Gastrocnemius medialis (tissue), 4 donors: ENCODE measurements at regions not wholly inside any gene's neighbourhood (a gene's known extent, or its start where the extent isn't known, plus 50 kb on each side); places are given as distances from the start of the nearest gene placed in this dataset.

Source experiments
- POLR2A ChIP-seq, 2 donors: fragments of 450-650 bp; IDR thresholded peaks; one replicate each; pipeline ENCODE4 v1.6.1; 2017; ENCODE audit warnings: antibody characterized with exemption in 2 of 2, mild to moderate bottlenecking in 2 of 2, moderate library complexity in 2 of 2
- TF ChIP-seq, protein P1 (sequence below), 5 experiments: fragments of 450-650 bp in 3 of 5; fragments of 200-600 bp in 2 of 5; sonication (generic) in 2 of 5; IDR thresholded peaks in 4 of 5; conservative IDR thresholded peaks in 1 of 5; 1 replicate in 4 of 5; 2 replicates in 1 of 5; pipeline ENCODE4 v1.5.1; 2016 to 2019; ENCODE audit warnings: antibody characterized with exemption in 5 of 5, mild to moderate bottlenecking in 3 of 5, moderate library complexity in 3 of 5

DNA sequence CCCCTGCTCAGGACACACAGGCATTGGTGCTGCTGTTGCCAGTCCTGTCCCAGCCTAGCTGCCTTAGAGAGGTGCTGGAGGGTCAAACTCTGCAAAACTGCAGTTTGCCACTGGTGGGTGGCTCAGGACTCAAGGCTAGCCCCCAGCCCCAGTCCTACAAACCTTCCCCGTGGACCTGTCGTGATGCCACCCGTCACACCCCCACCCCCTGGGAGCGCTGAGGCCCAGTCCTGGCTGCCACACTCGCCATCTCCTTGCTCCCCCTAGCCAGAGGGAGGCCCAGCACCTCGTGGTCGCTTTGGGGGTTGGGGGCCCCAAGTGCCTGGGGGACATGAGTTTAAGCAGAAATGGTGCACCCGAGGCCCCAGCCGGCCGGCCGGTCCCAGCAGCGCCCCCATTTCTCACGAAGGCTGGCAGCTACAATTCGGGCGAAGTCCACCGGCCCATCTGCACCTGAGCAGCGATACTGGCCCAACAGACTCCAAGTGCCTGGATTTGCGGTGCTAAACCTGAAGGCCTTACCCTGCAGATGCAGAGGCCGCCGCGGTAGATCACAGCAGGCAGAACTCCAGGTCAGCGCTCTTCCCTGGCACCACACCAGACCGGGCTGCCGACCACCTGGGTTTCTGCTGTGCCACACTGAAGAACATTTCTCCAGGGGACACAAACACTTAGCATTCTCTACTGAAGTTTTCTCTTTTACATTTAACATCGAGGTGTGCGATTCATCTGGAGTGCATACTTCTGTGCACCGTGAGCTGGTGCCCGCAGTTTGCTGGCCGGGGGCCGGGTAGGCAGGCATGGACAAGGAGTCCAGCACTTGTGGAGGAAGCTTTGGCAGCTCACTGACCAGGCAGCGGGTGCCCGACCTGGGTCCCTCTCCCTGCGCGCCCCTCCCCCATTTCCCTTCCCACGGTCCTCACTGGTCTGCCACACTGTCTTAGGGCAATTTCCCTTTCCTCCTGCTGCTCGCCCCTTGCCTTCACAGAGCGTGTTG is 130.0 kb downstream of the KCNJ12 start:
- TF ChIP-seq, protein P1, sequence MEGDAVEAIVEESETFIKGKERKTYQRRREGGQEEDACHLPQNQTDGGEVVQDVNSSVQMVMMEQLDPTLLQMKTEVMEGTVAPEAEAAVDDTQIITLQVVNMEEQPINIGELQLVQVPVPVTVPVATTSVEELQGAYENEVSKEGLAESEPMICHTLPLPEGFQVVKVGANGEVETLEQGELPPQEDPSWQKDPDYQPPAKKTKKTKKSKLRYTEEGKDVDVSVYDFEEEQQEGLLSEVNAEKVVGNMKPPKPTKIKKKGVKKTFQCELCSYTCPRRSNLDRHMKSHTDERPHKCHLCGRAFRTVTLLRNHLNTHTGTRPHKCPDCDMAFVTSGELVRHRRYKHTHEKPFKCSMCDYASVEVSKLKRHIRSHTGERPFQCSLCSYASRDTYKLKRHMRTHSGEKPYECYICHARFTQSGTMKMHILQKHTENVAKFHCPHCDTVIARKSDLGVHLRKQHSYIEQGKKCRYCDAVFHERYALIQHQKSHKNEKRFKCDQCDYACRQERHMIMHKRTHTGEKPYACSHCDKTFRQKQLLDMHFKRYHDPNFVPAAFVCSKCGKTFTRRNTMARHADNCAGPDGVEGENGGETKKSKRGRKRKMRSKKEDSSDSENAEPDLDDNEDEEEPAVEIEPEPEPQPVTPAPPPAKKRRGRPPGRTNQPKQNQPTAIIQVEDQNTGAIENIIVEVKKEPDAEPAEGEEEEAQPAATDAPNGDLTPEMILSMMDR (IDR thresholded peaks at IDR 0.05 in 4 of 5, conservative IDR thresholded peaks at IDR 0.05 in 1 of 5) = no peak
- no peak for TF ChIP-seq POLR2A (IDR thresholded peaks at IDR 0.05)
